IMR-90 (cell line): ENCODE measurements at regions not wholly inside any gene's neighbourhood (a gene's known extent, or its start where the extent isn't known, plus 50 kb on each side); places are given as distances from the start of the nearest gene placed in this dataset.

ENCODE experiments used
- ATAC-seq: fragments of 200-7000 bp; cut with Tn5 transposase; 2 replicates; pipeline ENCODE4 v1.9.1; 2020; ENCODE audit warnings: low read depth, mild to moderate bottlenecking, moderate library complexity
- BruUV-seq: library from RNA; stranded (reverse); fragments of 400-500 nt; replicated peaks from 2 replicates; lab custom pipeline; 2021; lab: Mats Ljungman, UMichigan
- CTCF ChIA-PET: fragments of 300-600 bp; formaldehyde crosslinking; extraction: SDS; loops from one replicate; lab custom pipeline; 2021; ENCODE audit warnings: antibody characterized with exemption; lab: Yijun Ruan, JAX
- POLR2A ChIA-PET: fragments of 300-600 bp; sonication (Branson Sonifier 250); formaldehyde crosslinking; loops from one replicate; lab custom pipeline; 2022; ENCODE audit warnings: antibody characterized with exemption; ENCODE audit not compliant: unreplicated experiment; lab: Charles Lee
- DNase-seq: peaks from one replicate; pipeline ENCODE4 v3.0.0; 2013
- H2AFZ ChIP-seq: replicated peaks from 2 replicates; pipeline ENCODE3; 2013; ENCODE audit warnings: low read length, mild to moderate bottlenecking; ENCODE audit not compliant: poor library complexity
- H2AK5ac ChIP-seq: 2 replicates; pipeline ENCODE4 v1.6.1; 2013; ENCODE audit warnings: low read depth, low read length, inconsistent platforms
- H2AK9ac ChIP-seq: replicated peaks from 2 replicates; pipeline ENCODE3; 2013; ENCODE audit warnings: mild to moderate bottlenecking, low read depth, low read length, moderate library complexity; ENCODE audit not compliant: poor library complexity
- H2BK120ac ChIP-seq: 2 replicates; pipeline ENCODE4 v1.6.1; 2013; ENCODE audit warnings: low read depth, low read length, inconsistent platforms
- H2BK15ac ChIP-seq: 3 replicates; pipeline ENCODE4 v1.6.1; 2013; ENCODE audit warnings: low read depth, low read length, inconsistent platforms
- H2BK20ac ChIP-seq: 2 replicates; pipeline ENCODE4 v1.6.1; 2013; ENCODE audit warnings: low read depth, mild to moderate bottlenecking, inconsistent platforms, low read length, moderate library complexity
- H2BK5ac ChIP-seq: 2 replicates; pipeline ENCODE4 v1.6.1; 2013; ENCODE audit warnings: mild to moderate bottlenecking, low read depth, low read length, inconsistent platforms; ENCODE audit not compliant: poor library complexity, severe bottlenecking
- H3K14ac ChIP-seq: replicated peaks from 2 replicates; pipeline ENCODE4 v1.6.1; 2013; ENCODE audit warnings: low read depth, low read length, inconsistent platforms
- H3K18ac ChIP-seq: 2 replicates; pipeline ENCODE4 v1.6.1; 2013; ENCODE audit warnings: low read depth, low read length, control low read depth
- H3K23ac ChIP-seq: 2 replicates; pipeline ENCODE4 v1.6.1; 2013; ENCODE audit warnings: low read depth, low read length, inconsistent platforms
- H3K27ac ChIP-seq: 2 replicates; pipeline ENCODE4 v1.5.1; 2013; ENCODE audit warnings: mild to moderate bottlenecking, control low read depth, low read length; ENCODE audit not compliant: insufficient read depth
- H3K27me3 ChIP-seq: 2 replicates; pipeline ENCODE4 v1.6.1; 2013; ENCODE audit warnings: low read length; ENCODE audit not compliant: control insufficient read depth, insufficient read depth
- H3K36me3 ChIP-seq: 2 replicates; pipeline ENCODE4 v1.6.1; 2013; ENCODE audit warnings: low read length, mixed read lengths; ENCODE audit not compliant: control insufficient read depth, insufficient read depth
- H3K4ac ChIP-seq: 2 replicates; pipeline ENCODE4 v1.6.1; 2013; ENCODE audit warnings: low read depth, low read length, inconsistent platforms
- H3K4me1 ChIP-seq: 2 replicates; pipeline ENCODE4 v1.6.1; 2013; ENCODE audit warnings: low read length, mixed read lengths; ENCODE audit not compliant: control insufficient read depth, insufficient read depth
- H3K4me2 ChIP-seq: 2 replicates; pipeline ENCODE4 v1.6.1; 2013; ENCODE audit warnings: low read depth, mild to moderate bottlenecking, control low read depth, low read length, moderate library complexity
- H3K4me3 ChIP-seq: 2 replicates; pipeline ENCODE4 v1.5.1; 2013; ENCODE audit warnings: low read depth, mild to moderate bottlenecking, control low read depth, low read length, moderate library complexity; ENCODE audit not compliant: insufficient read depth
- H3K56ac ChIP-seq: 2 replicates; pipeline ENCODE4 v1.6.1; 2013; ENCODE audit warnings: low read length, inconsistent platforms; ENCODE audit not compliant: insufficient read depth; ENCODE audit errors: extremely low read depth
- H3K79me1 ChIP-seq, 2 experiments: 2 replicates each; pipeline ENCODE4 v1.6.1; 2013; ENCODE audit warnings: low read length in 2 of 2, inconsistent platforms in 1 of 2, low read depth in 1 of 2
- H3K9ac ChIP-seq: 2 replicates; pipeline ENCODE4 v1.6.1; 2013; ENCODE audit warnings: low read depth, low read length, control low read depth
- H3K9me1 ChIP-seq: 2 replicates; pipeline ENCODE4 v1.6.1; 2013; ENCODE audit warnings: low read length, inconsistent platforms; ENCODE audit not compliant: insufficient read depth
- H3K9me3 ChIP-seq: 2 replicates; pipeline ENCODE4 v1.6.1; 2013; ENCODE audit warnings: low read length; ENCODE audit not compliant: control insufficient read depth, insufficient read depth
- H4K20me1 ChIP-seq: 2 replicates; pipeline ENCODE4 v1.6.1; 2013; ENCODE audit warnings: low read length, inconsistent platforms; ENCODE audit not compliant: insufficient read depth
- H4K5ac ChIP-seq: 2 replicates; pipeline ENCODE4 v1.6.1; 2013; ENCODE audit warnings: mild to moderate bottlenecking, low read depth, low read length, control low read depth
- H4K8ac ChIP-seq, 2 experiments: 2 replicates each; pipeline ENCODE4 v1.6.1; 2013; ENCODE audit warnings: low read depth in 2 of 2, low read length in 2 of 2, control low read depth in 1 of 2, inconsistent platforms in 1 of 2
- H4K91ac ChIP-seq: 2 replicates; pipeline ENCODE4 v1.6.1; 2013; ENCODE audit warnings: low read depth, low read length, inconsistent platforms; ENCODE audit not compliant: insufficient read depth
- BHLHE40 ChIP-seq: fragments of 150-350 bp; IDR thresholded peaks from 2 replicates; pipeline ENCODE4 v1.6.1; 2016; ENCODE audit warnings: mild to moderate bottlenecking, low read depth, low read length
- CEBPB ChIP-seq: IDR thresholded peaks from 2 replicates; pipeline ENCODE4 v1.6.1; 2012; ENCODE audit warnings: low read depth, low read length, improper control_type of control experiment
- FOS ChIP-seq: fragments of 150-350 bp; IDR thresholded peaks from 2 replicates; pipeline ENCODE4 v1.6.1; 2016; ENCODE audit warnings: low read depth, low read length
- MAZ ChIP-seq: IDR thresholded peaks from 2 replicates; pipeline ENCODE4 v1.6.1; 2012; ENCODE audit warnings: low read depth, mild to moderate bottlenecking, low read length, improper control_type of control experiment, moderate library complexity, borderline replicate concordance
- MXI1 ChIP-seq: IDR thresholded peaks from 2 replicates; pipeline ENCODE4 v1.6.1; 2012; ENCODE audit warnings: low read depth, mild to moderate bottlenecking, low read length, moderate library complexity, borderline replicate concordance
- POLR2A ChIP-seq: IDR thresholded peaks from 2 replicates; pipeline ENCODE4 v1.6.1; 2012; ENCODE audit warnings: mild to moderate bottlenecking, low read depth, low read length
- RCOR1 ChIP-seq: IDR thresholded peaks from 2 replicates; pipeline ENCODE4 v1.6.1; 2012; ENCODE audit warnings: mild to moderate bottlenecking, low read length, improper control_type of control experiment; ENCODE audit not compliant: insufficient replicate concordance
- WGBS, 2 experiments: methylation state at CpG; one replicate each; pipeline versions ENCODE4 v1.1.5 to v1.1.7; 2013; ENCODE audit warnings: missing lambda C conversion rate in 2 of 2; ENCODE audit not compliant: insufficient read length in 1 of 2; ENCODE audit errors: extremely low coverage in 2 of 2; 5-methylcytosine and 5-hydroxymethylcytosine counted together
- dilution Hi-C: fragments of 300-500 bp; cut with HindIII; formaldehyde crosslinking; loops from one replicate; pipeline ENCODE4 v1.14.3; 2018; ENCODE audit warnings: low sequenced_read_pairs; ENCODE audit not compliant: unreplicated experiment
- in situ Hi-C: fragments of 300-500 bp; cut with MboI; formaldehyde crosslinking; loops from 3 replicates; pipeline ENCODE4 v1.14.3; 2019; ENCODE audit warnings: low sequenced_read_pairs, inconsistent platforms, mixed read lengths
- intact Hi-C: fragments of 100-400 bp; cut with micrococcal nuclease; formaldehyde crosslinking; loops from 2 replicates; pipeline ENCODE4 v1.10.0; 2022
- TF ChIP-seq, protein P1 (sequence below): fragments of 150-350 bp; IDR thresholded peaks from 2 replicates; pipeline ENCODE4 v1.6.1; 2016; ENCODE audit warnings: low read depth, mild to moderate bottlenecking, low read length, moderate library complexity, borderline replicate concordance
- TF ChIP-seq, protein P2 (sequence below): fragments of 150-350 bp; IDR thresholded peaks from 2 replicates; pipeline ENCODE4 v1.6.1; 2017; ENCODE audit warnings: mild to moderate bottlenecking, antibody characterized with exemption, low read length, low read depth
- TF ChIP-seq, protein P3 (sequence below): conservative IDR thresholded peaks from 2 replicates; pipeline ENCODE4 v1.5.1; 2012; ENCODE audit warnings: mild to moderate bottlenecking, low read depth, low read length, improper control_type of control experiment

DNA sequence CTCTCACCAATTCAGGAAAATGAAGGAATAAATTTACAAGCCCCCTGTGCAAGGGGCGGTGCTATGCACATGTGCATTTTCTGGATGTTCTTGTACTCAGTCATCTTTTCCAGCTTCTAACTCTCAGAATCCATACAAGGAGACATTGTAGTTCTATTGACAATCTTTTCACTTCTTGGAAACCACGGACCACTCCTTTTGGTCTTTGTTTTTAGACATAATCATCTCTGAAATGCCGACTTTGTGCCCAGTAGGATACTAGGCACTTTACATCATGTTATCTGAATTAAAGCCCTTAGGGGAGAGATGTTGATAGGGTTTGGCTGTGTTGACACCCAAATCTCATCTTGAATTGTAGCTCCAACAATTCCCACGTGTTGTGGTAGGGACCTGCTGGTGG lies 322.6 kb upstream of the WWC1 start:
- Histone ChIP-seq H2BK120ac (no peak overlapping the region), H2BK15ac (no peak overlapping the region), H3K4ac (no peak overlapping the region), H3K4me2 (no peak overlapping the region), H2AK5ac (no peak overlapping the region), H3K36me3 (no peaks in the 10 kb centered on the region), H3K27me3 (no peaks in the 10 kb centered on the region; the same call in 1 of the 2 replicates), H3K23ac (no peak overlapping the region), H3K9me3 (no peaks in the 10 kb centered on the region), H3K27ac (no peak overlapping the region), H2BK20ac (no peak overlapping the region), H3K9ac (no peak overlapping the region), H4K91ac (no peak overlapping the region), H4K5ac (no peak overlapping the region), H3K9me1 (no peaks in the 10 kb centered on the region), H2AK9ac (no peak overlapping the region), H3K14ac (no peak overlapping the region), H4K20me1 (no peaks in the 10 kb centered on the region), H4K8ac (no peak overlapping the region), H3K18ac (no peak overlapping the region), H3K56ac (no peak overlapping the region), H3K4me3 (no peak overlapping the region), H3K79me1 (no peaks in the 10 kb centered on the region), H3K4me1 (no peaks in the 10 kb centered on the region), H2BK5ac (no peak overlapping the region), H2AFZ (no peak overlapping the region)
- no TSS peak for BruUV-seq
- in situ Hi-C loops (no loop called here), dilution Hi-C loops (no loop called here), intact Hi-C loops (no loop called here)
- TF ChIP-seq FOS (no peak), BHLHE40 (no peak), POLR2A (no peak), MAZ (no peak), MXI1 (no peak), RCOR1 (no peak), CEBPB (no peak)
- TF ChIP-seq, protein P1, sequence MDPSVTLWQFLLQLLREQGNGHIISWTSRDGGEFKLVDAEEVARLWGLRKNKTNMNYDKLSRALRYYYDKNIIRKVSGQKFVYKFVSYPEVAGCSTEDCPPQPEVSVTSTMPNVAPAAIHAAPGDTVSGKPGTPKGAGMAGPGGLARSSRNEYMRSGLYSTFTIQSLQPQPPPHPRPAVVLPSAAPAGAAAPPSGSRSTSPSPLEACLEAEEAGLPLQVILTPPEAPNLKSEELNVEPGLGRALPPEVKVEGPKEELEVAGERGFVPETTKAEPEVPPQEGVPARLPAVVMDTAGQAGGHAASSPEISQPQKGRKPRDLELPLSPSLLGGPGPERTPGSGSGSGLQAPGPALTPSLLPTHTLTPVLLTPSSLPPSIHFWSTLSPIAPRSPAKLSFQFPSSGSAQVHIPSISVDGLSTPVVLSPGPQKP: no peak
- TF ChIP-seq, protein P2, sequence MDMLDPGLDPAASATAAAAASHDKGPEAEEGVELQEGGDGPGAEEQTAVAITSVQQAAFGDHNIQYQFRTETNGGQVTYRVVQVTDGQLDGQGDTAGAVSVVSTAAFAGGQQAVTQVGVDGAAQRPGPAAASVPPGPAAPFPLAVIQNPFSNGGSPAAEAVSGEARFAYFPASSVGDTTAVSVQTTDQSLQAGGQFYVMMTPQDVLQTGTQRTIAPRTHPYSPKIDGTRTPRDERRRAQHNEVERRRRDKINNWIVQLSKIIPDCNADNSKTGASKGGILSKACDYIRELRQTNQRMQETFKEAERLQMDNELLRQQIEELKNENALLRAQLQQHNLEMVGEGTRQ: no peak
- TF ChIP-seq, protein P3, sequence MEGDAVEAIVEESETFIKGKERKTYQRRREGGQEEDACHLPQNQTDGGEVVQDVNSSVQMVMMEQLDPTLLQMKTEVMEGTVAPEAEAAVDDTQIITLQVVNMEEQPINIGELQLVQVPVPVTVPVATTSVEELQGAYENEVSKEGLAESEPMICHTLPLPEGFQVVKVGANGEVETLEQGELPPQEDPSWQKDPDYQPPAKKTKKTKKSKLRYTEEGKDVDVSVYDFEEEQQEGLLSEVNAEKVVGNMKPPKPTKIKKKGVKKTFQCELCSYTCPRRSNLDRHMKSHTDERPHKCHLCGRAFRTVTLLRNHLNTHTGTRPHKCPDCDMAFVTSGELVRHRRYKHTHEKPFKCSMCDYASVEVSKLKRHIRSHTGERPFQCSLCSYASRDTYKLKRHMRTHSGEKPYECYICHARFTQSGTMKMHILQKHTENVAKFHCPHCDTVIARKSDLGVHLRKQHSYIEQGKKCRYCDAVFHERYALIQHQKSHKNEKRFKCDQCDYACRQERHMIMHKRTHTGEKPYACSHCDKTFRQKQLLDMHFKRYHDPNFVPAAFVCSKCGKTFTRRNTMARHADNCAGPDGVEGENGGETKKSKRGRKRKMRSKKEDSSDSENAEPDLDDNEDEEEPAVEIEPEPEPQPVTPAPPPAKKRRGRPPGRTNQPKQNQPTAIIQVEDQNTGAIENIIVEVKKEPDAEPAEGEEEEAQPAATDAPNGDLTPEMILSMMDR: no peak
- ATAC-seq: no peak
- POLR2A ChIA-PET: no interaction called here
- no peak for DNase-seq
- WGBS, 2 experiments: 66% methylated on average over 2 of the region's 4 CpGs; no CpG with 5 or more reads in 1 of the 2 experiments
- CTCF ChIA-PET: interaction anchor here (0.9 kb wide), 2 partner anchors 17 to 143 kb away, joined by 3 to 4 read pairs; no protein-coding TSS in a partner anchor
